ENCODE measurements at regions not wholly inside any gene's neighbourhood (a gene's known extent, or its start where the extent isn't known, plus 50 kb on each side); places are given as distances from the start of the nearest gene placed in this dataset.

DNA sequence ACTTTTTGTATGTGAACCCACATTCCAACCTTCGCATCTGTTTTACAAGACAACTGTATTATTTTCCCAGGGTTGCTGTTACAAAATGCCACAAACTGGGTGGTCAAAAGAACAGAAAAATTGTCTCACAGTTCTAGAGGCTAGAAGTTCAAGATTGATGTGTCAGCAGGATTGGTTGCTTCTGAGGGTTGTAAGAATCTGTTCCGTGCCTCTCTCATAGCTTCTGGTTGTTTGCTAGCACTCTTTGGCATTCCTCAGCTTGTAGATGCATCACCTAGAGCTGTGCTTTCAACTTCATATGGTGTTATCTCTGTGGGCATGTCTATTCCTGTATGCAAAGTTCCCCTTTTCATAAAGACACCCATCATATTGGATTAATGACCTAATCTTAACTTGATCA, 1067.2 kb downstream of the EPHA7 start:
- TF ChIP-seq YY1 (IDR thresholded peaks at IDR 0.05; ENCODE audit: insufficient read depth, insufficient read length), result no peak
- TF ChIP-seq SUZ12 (IDR thresholded peaks at IDR 0.05; ENCODE audit: extremely low read depth, insufficient read depth, insufficient read length), result no peak
- no peak for TF ChIP-seq ZNF274 (IDR thresholded peaks at IDR 0.05; ENCODE audit: low read depth, low read length)
- DNase-seq (ENCODE audit: low read depth, low spot score), result no peak
- Histone ChIP-seq H3K9me3 (ENCODE audit: insufficient read depth, low read length) (no peaks in the 10 kb centered on the region), H3K4me3 (ENCODE audit: insufficient read length, low read depth) (no peak overlapping the region), H3K9ac (ENCODE audit: insufficient read length, low read depth) (no peak overlapping the region), H3K4me1 (ENCODE audit: insufficient read depth, insufficient read length) (no peaks in the 10 kb centered on the region), H3K27me3 (ENCODE audit: insufficient read depth, insufficient read length) (no peaks in the 10 kb centered on the region), H3K36me3 (ENCODE audit: insufficient read depth, insufficient read length, low read length) (no peaks in the 10 kb centered on the region)

- no peak overlapping the region for H3K9ac ChIP-seq (ENCODE audit: insufficient read length, low read depth)
- TF ChIP-seq ZNF274 (IDR thresholded peaks at IDR 0.05; ENCODE audit: low read depth, low read length), result no peak
- TF ChIP-seq YY1 (IDR thresholded peaks at IDR 0.05; ENCODE audit: insufficient read depth, insufficient read length), result no peak
- TF ChIP-seq SUZ12 (IDR thresholded peaks at IDR 0.05; ENCODE audit: extremely low read depth, insufficient read depth, insufficient read length), result no peak
- no peak for DNase-seq (ENCODE audit: low read depth, low spot score)
Measured at GRCh38 chr6:92341201-92341600, 1078.2 kb downstream of the EPHA7 start.

DNA sequence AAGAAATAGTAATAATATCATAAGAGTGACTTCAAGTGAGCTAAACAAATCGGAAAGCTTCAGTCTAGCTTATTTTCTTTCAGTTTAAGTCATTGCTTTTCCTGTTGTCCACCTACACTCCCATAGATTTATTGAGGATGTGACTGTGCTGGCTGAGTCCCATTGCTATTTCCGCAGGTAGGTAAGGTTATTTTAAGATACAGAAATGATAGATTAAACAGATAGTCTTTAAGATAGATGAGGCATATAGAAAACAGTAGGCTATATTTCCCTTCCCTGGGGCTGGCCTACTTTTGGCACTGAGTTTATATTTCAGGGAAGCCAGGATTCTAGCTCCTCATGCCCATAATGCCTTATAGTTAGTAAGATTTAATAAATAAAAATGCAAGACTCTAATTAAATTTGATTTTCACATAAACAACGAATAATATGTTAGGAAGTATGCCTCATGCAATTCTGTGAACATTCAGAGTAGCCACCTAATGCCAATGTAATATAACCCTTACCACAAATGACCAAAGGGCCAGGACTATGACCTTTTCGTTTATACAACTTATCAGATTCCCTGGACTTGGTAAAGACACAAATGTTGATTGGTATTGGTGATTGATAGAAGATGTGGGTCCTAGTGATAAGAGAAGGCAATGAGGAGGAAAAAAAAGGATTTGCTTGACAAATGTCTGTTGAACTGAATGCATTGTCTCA, 1079.3 kb downstream of the EPHA7 start:
- TF ChIP-seq SUZ12 (IDR thresholded peaks at IDR 0.05; ENCODE audit: extremely low read depth, insufficient read depth, insufficient read length), result no peak
- no peak for TF ChIP-seq YY1 (IDR thresholded peaks at IDR 0.05; ENCODE audit: insufficient read depth, insufficient read length)
- TF ChIP-seq ZNF274 (IDR thresholded peaks at IDR 0.05; ENCODE audit: low read depth, low read length), result no peak
- Histone ChIP-seq H3K4me3 (ENCODE audit: insufficient read length, low read depth) (no peak overlapping the region), H3K9ac (ENCODE audit: insufficient read length, low read depth) (no peak overlapping the region), H3K36me3 (ENCODE audit: insufficient read depth, insufficient read length, low read length) (no peaks in the 10 kb centered on the region), H3K9me3 (ENCODE audit: insufficient read depth, low read length) (no peaks in the 10 kb centered on the region), H3K4me1 (ENCODE audit: insufficient read depth, insufficient read length) (no peaks in the 10 kb centered on the region), H3K27me3 (ENCODE audit: insufficient read depth, insufficient read length) (no peaks in the 10 kb centered on the region)
- DNase-seq (ENCODE audit: low read depth, low spot score), result no peak

More at GRCh38 chr6:92341201-92341600, 1078.2 kb downstream of the EPHA7 start:
- no peaks in the 10 kb centered on the region for H3K4me1 ChIP-seq (ENCODE audit: insufficient read depth, insufficient read length)
- no peak overlapping the region for H3K4me3 ChIP-seq (ENCODE audit: insufficient read length, low read depth)
- no peaks in the 10 kb centered on the region for H3K27me3 ChIP-seq (ENCODE audit: insufficient read depth, insufficient read length)
- H3K36me3 ChIP-seq (ENCODE audit: insufficient read depth, insufficient read length, low read length), result no peaks in the 10 kb centered on the region
- H3K9me3 ChIP-seq (ENCODE audit: insufficient read depth, low read length), result no peaks in the 10 kb centered on the region

GRCh38 chr6:92337571-92337970, 1081.8 kb downstream of the EPHA7 start:
- no peak for TF ChIP-seq ZNF274 (IDR thresholded peaks at IDR 0.05; ENCODE audit: low read depth, low read length)
- no peak for TF ChIP-seq YY1 (IDR thresholded peaks at IDR 0.05; ENCODE audit: insufficient read depth, insufficient read length)
- TF ChIP-seq SUZ12 (IDR thresholded peaks at IDR 0.05; ENCODE audit: extremely low read depth, insufficient read depth, insufficient read length), result no peak
- H3K4me3 ChIP-seq (ENCODE audit: insufficient read length, low read depth), result no peak overlapping the region
- no peaks in the 10 kb centered on the region for H3K9me3 ChIP-seq (ENCODE audit: insufficient read depth, low read length)
- DNase-seq (ENCODE audit: low read depth, low spot score), result no peak
- H3K27me3 ChIP-seq (ENCODE audit: insufficient read depth, insufficient read length), result no peaks in the 10 kb centered on the region
- H3K36me3 ChIP-seq (ENCODE audit: insufficient read depth, insufficient read length, low read length), result no peaks in the 10 kb centered on the region
- no peak overlapping the region for H3K9ac ChIP-seq (ENCODE audit: insufficient read length, low read depth)
- no peaks in the 10 kb centered on the region for H3K4me1 ChIP-seq (ENCODE audit: insufficient read depth, insufficient read length)

- no peak overlapping the region for H3K9ac ChIP-seq (ENCODE audit: insufficient read length, low read depth)
- DNase-seq (ENCODE audit: low read depth, low spot score), result no peak
- H3K4me1 ChIP-seq (ENCODE audit: insufficient read depth, insufficient read length), result no peaks in the 10 kb centered on the region
- no peak overlapping the region for H3K4me3 ChIP-seq (ENCODE audit: insufficient read length, low read depth)
- H3K27me3 ChIP-seq (ENCODE audit: insufficient read depth, insufficient read length), result no peaks in the 10 kb centered on the region
- H3K36me3 ChIP-seq (ENCODE audit: insufficient read depth, insufficient read length, low read length), result no peaks in the 10 kb centered on the region
- H3K9me3 ChIP-seq (ENCODE audit: insufficient read depth, low read length), result no peaks in the 10 kb centered on the region
- TF ChIP-seq YY1 (IDR thresholded peaks at IDR 0.05; ENCODE audit: insufficient read depth, insufficient read length) (no peak), ZNF274 (IDR thresholded peaks at IDR 0.05; ENCODE audit: low read depth, low read length) (no peak), SUZ12 (IDR thresholded peaks at IDR 0.05; ENCODE audit: extremely low read depth, insufficient read depth, insufficient read length) (no peak)
Measured at GRCh38 chr6:92329208-92329847, 1090.0 kb downstream of the EPHA7 start.

- DNase-seq (ENCODE audit: low read depth, low spot score), result no peak
- Histone ChIP-seq H3K27me3 (ENCODE audit: insufficient read depth, insufficient read length) (no peaks in the 10 kb centered on the region), H3K9ac (ENCODE audit: insufficient read length, low read depth) (no peak overlapping the region), H3K36me3 (ENCODE audit: insufficient read depth, insufficient read length, low read length) (no peaks in the 10 kb centered on the region), H3K9me3 (ENCODE audit: insufficient read depth, low read length) (no peaks in the 10 kb centered on the region), H3K4me1 (ENCODE audit: insufficient read depth, insufficient read length) (no peaks in the 10 kb centered on the region), H3K4me3 (ENCODE audit: insufficient read length, low read depth) (no peak overlapping the region)
- no peak for TF ChIP-seq YY1 (IDR thresholded peaks at IDR 0.05; ENCODE audit: insufficient read depth, insufficient read length)
- no peak for TF ChIP-seq SUZ12 (IDR thresholded peaks at IDR 0.05; ENCODE audit: extremely low read depth, insufficient read depth, insufficient read length)
- no peak for TF ChIP-seq ZNF274 (IDR thresholded peaks at IDR 0.05; ENCODE audit: low read depth, low read length)
Measured at GRCh38 chr6:92315312-92315711, 1104.0 kb downstream of the EPHA7 start.

DNA sequence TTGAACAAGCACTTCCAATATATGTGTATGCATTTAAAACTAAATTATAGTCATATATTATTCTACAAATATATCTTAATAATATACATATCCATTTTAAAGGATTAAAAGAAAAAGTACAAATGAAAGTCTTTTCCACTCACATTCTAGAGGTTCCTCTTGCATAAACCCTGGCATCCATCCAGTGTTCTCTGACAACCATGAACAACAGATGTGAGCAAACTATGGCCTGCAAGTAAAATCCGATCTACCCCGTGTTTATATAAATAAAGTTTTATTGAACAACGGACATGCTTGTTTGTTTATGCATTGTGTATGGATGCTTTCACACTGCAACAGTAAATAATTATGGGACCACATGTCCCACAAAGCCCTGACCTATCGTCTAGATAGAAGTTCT, 1122.3 kb downstream of the EPHA7 start:
- Histone ChIP-seq H3K4me3 (ENCODE audit: insufficient read length, low read depth) (no peak overlapping the region), H3K9ac (ENCODE audit: insufficient read length, low read depth) (no peak overlapping the region), H3K4me1 (ENCODE audit: insufficient read depth, insufficient read length) (no peaks in the 10 kb centered on the region), H3K27me3 (ENCODE audit: insufficient read depth, insufficient read length) (no peaks in the 10 kb centered on the region), H3K36me3 (ENCODE audit: insufficient read depth, insufficient read length, low read length) (no peaks in the 10 kb centered on the region), H3K9me3 (ENCODE audit: insufficient read depth, low read length) (no peaks in the 10 kb centered on the region)
- no peak for TF ChIP-seq SUZ12 (IDR thresholded peaks at IDR 0.05; ENCODE audit: extremely low read depth, insufficient read depth, insufficient read length)
- no peak for TF ChIP-seq ZNF274 (IDR thresholded peaks at IDR 0.05; ENCODE audit: low read depth, low read length)
- TF ChIP-seq YY1 (IDR thresholded peaks at IDR 0.05; ENCODE audit: insufficient read depth, insufficient read length), result no peak
- DNase-seq (ENCODE audit: low read depth, low spot score), result no peak
